Parathyroid adenoma (tissue), 2 donors: ENCODE measurements at regions not wholly inside any gene's neighbourhood (a gene's known extent, or its start where the extent isn't known, plus 50 kb on each side); places are given as distances from the start of the nearest gene placed in this dataset.

ENCODE experiments used
- H2AFZ ChIP-seq: fragments of 300-600 bp; sonication (generic); one replicate; pipeline ENCODE4 v1.7.0; 2017; ENCODE audit warnings: antibody characterized with exemption, mild to moderate bottlenecking
- H3K27ac ChIP-seq: fragments of 300-600 bp; sonication (generic); one replicate; pipeline ENCODE4 v1.7.0; 2017
- H3K27me3 ChIP-seq: fragments of 300-600 bp; sonication (generic); one replicate; pipeline ENCODE4 v1.7.0; 2017; ENCODE audit warnings: low read length; ENCODE audit not compliant: control insufficient read depth, insufficient read depth
- H3K36me3 ChIP-seq: fragments of 300-600 bp; sonication (generic); one replicate; pipeline ENCODE4 v1.7.0; 2017; ENCODE audit warnings: low read length; ENCODE audit not compliant: control insufficient read depth, insufficient read depth
- H3K4me1 ChIP-seq: fragments of 300-600 bp; sonication (generic); one replicate; pipeline ENCODE4 v1.7.0; 2017; ENCODE audit warnings: control low read depth
- H3K4me2 ChIP-seq: fragments of 300-600 bp; sonication (generic); one replicate; pipeline ENCODE4 v1.7.0; 2017; ENCODE audit warnings: low read length
- H3K4me3 ChIP-seq: fragments of 300-600 bp; sonication (generic); one replicate; pipeline ENCODE4 v1.7.0; 2017; ENCODE audit warnings: low read depth, low read length
- H3K79me2 ChIP-seq: fragments of 300-600 bp; sonication (generic); one replicate; pipeline ENCODE4 v1.7.0; 2017; ENCODE audit warnings: control low read depth
- H3K9ac ChIP-seq: fragments of 300-600 bp; sonication (generic); one replicate; pipeline ENCODE4 v1.7.0; 2017; ENCODE audit warnings: mild to moderate bottlenecking
- H3K9me3 ChIP-seq: fragments of 300-600 bp; sonication (generic); one replicate; pipeline ENCODE4 v1.7.0; 2017; ENCODE audit warnings: low read length; ENCODE audit not compliant: control insufficient read depth
- CTCF ChIP-seq: fragments of 300-600 bp; sonication (generic); IDR thresholded peaks from one replicate; pipeline ENCODE4 v1.7.0; 2017; ENCODE audit warnings: antibody characterized with exemption, mild to moderate bottlenecking
- donor health status: primary hyperparathyroidism.

DNA sequence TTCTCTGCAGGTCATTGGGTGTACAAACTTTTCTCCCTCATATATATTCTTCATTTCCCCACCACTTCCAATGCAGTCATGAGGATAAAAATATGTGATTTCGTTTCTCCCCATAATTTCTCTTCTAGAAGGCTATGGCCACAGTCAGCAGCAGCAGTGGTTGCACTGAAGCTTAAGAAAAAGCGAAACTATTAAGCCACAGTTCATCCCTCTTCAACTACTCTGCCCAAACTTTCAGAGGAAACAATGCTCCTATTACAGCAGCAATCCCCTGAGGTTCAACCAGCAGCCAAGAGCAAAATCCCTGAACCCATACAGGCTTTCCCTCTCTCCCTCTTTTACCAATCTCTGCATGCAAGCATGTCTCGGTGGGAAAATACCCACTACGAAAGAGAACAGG lies 298.6 kb downstream of the DHX15 start:
- no peaks in the 10 kb centered on the region for H3K27me3 ChIP-seq
- no peak overlapping the region for H3K27ac ChIP-seq
- no peaks in the 10 kb centered on the region for H3K79me2 ChIP-seq
- no peaks in the 10 kb centered on the region for H3K9me3 ChIP-seq
- TF ChIP-seq CTCF = no peak
- no peak overlapping the region for H2AFZ ChIP-seq
- H3K9ac ChIP-seq = no peak overlapping the region
- H3K4me2 ChIP-seq = no peak overlapping the region
- H3K4me1 ChIP-seq = no peaks in the 10 kb centered on the region
- no peaks in the 10 kb centered on the region for H3K36me3 ChIP-seq
- no peak overlapping the region for H3K4me3 ChIP-seq

- no peak overlapping the region for H3K4me3 ChIP-seq
- H3K36me3 ChIP-seq = no peaks in the 10 kb centered on the region
- no peaks in the 10 kb centered on the region for H3K79me2 ChIP-seq
- H3K9me3 ChIP-seq = no peaks in the 10 kb centered on the region
- no peaks in the 10 kb centered on the region for H3K27me3 ChIP-seq
- no peak overlapping the region for H3K9ac ChIP-seq
- H3K4me2 ChIP-seq = no peak overlapping the region
- H3K27ac ChIP-seq = no peak overlapping the region
- TF ChIP-seq CTCF = no peak
- no peaks in the 10 kb centered on the region for H3K4me1 ChIP-seq
- H2AFZ ChIP-seq = no peak overlapping the region
Measured at GRCh38 chr4:24282446-24282845, 301.9 kb downstream of the DHX15 start.

GRCh38 chr4:24279911-24280375 lies 304.4 kb downstream of the DHX15 start:
- no peaks in the 10 kb centered on the region for H3K27me3 ChIP-seq
- no peaks in the 10 kb centered on the region for H3K9me3 ChIP-seq
- no peak overlapping the region for H3K27ac ChIP-seq
- H2AFZ ChIP-seq = no peak overlapping the region
- H3K79me2 ChIP-seq = no peaks in the 10 kb centered on the region
- no peak for TF ChIP-seq CTCF
- H3K4me3 ChIP-seq = no peak overlapping the region
- H3K36me3 ChIP-seq = no peaks in the 10 kb centered on the region
- no peaks in the 10 kb centered on the region for H3K4me1 ChIP-seq
- H3K9ac ChIP-seq = no peak overlapping the region
- no peak overlapping the region for H3K4me2 ChIP-seq

DNA sequence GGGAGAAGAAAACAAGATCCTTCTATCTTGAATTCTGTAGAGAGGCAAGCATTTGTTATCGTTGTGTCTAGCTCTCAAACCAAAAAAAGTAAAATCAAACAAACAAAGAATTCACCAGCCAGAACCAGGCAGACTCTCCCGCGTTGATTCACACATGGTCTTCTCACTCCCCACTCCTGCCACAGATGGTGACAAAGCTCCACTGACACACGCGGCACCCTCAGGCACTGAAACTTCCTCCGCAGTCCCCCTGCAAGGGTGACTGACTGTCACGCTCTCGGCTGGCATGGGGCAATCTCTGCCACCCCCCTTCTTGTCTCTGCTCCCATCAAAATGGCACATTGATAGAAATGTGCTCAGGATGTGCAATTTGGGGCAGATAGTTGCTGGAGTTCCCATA lies 304.9 kb downstream of the DHX15 start:
- no peak overlapping the region for H3K4me2 ChIP-seq
- H3K4me1 ChIP-seq = no peaks in the 10 kb centered on the region
- no peak overlapping the region for H2AFZ ChIP-seq
- H3K79me2 ChIP-seq = no peaks in the 10 kb centered on the region
- no peak for TF ChIP-seq CTCF
- H3K27me3 ChIP-seq = no peaks in the 10 kb centered on the region
- no peak overlapping the region for H3K9ac ChIP-seq
- no peaks in the 10 kb centered on the region for H3K9me3 ChIP-seq
- H3K36me3 ChIP-seq = no peaks in the 10 kb centered on the region
- no peak overlapping the region for H3K4me3 ChIP-seq
- H3K27ac ChIP-seq = no peak overlapping the region

DNA sequence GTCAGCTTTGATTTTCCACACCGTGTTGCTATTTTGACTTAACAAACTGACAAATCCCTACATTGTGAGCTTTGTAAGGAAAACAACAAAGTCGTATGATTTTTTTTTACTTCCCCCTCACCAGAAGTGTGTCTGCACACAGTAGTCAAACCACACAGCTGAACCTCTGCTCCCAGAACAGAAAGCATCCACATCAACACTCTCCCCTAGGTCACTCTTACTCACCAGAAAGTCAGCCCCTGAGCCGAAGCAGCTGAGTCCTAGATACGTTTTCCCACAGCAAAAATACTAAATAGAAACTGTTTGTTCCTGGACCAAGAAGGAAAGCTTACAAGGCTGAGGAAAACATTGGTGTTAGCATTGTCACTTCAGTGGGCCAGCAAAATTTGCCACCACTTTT lies 305.7 kb downstream of the DHX15 start:
- H3K79me2 ChIP-seq = no peaks in the 10 kb centered on the region
- H3K9me3 ChIP-seq = no peaks in the 10 kb centered on the region
- no peak overlapping the region for H3K4me3 ChIP-seq
- no peak overlapping the region for H3K4me2 ChIP-seq
- H2AFZ ChIP-seq = no peak overlapping the region
- no peaks in the 10 kb centered on the region for H3K4me1 ChIP-seq
- no peak for TF ChIP-seq CTCF
- H3K27ac ChIP-seq = no peak overlapping the region
- H3K27me3 ChIP-seq = no peaks in the 10 kb centered on the region
- no peak overlapping the region for H3K9ac ChIP-seq
- H3K36me3 ChIP-seq = no peaks in the 10 kb centered on the region
